ENCODE measurements at regions not wholly inside any gene's neighbourhood (a gene's known extent, or its start where the extent isn't known, plus 50 kb on each side); places are given as distances from the start of the nearest gene placed in this dataset.
A peak's percentile ranks its signal among the peaks of the same experiment; 100 is the strongest.

DNA sequence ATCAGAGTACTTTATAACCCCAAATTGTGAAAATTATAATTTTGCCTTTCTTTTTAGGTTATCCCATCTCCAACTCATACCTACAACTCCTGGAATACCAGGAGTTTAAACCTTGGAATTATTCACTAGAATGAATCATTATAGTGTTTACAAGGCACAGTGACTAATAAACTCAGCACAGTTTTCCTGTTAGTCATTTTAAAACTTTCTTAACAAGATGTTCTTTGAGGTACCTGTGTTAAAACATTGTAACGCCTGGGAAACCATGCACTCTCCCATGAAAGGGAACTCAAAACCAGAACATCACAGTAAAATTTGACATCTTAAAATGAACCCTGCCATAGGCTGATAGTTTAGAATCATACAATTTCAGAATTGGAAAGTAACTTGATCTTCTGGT is 132.4 kb upstream of the OSTN start:
- H3K4me2 ChIP-seq: no peak overlapping the region
- peak; percentile 48; the same call in 1 of the 2 replicates for TF ChIP-seq FOSL2 (IDR thresholded peaks at IDR 0.05; ENCODE audit: borderline replicate concordance, low read depth)
- TF ChIP-seq MXI1 (IDR thresholded peaks at IDR 0.05; ENCODE audit: low read depth, low read length): no peak
- TF ChIP-seq, protein P1, sequence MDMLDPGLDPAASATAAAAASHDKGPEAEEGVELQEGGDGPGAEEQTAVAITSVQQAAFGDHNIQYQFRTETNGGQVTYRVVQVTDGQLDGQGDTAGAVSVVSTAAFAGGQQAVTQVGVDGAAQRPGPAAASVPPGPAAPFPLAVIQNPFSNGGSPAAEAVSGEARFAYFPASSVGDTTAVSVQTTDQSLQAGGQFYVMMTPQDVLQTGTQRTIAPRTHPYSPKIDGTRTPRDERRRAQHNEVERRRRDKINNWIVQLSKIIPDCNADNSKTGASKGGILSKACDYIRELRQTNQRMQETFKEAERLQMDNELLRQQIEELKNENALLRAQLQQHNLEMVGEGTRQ (IDR thresholded peaks at IDR 0.05; ENCODE audit: borderline replicate concordance, low read depth, low read length): no peak
- TF ChIP-seq, protein P2, sequence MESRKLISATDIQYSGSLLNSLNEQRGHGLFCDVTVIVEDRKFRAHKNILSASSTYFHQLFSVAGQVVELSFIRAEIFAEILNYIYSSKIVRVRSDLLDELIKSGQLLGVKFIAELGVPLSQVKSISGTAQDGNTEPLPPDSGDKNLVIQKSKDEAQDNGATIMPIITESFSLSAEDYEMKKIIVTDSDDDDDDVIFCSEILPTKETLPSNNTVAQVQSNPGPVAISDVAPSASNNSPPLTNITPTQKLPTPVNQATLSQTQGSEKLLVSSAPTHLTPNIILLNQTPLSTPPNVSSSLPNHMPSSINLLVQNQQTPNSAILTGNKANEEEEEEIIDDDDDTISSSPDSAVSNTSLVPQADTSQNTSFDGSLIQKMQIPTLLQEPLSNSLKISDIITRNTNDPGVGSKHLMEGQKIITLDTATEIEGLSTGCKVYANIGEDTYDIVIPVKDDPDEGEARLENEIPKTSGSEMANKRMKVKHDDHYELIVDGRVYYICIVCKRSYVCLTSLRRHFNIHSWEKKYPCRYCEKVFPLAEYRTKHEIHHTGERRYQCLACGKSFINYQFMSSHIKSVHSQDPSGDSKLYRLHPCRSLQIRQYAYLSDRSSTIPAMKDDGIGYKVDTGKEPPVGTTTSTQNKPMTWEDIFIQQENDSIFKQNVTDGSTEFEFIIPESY (IDR thresholded peaks at IDR 0.05; ENCODE audit: borderline replicate concordance, low read depth): no peak
- TF ChIP-seq SIN3A (IDR thresholded peaks at IDR 0.05; ENCODE audit: borderline replicate concordance, low read depth, low read length): no peak
- no peak for TF ChIP-seq RXRA (IDR thresholded peaks at IDR 0.05; ENCODE audit: borderline replicate concordance, low read depth)
- TF ChIP-seq EP300 (IDR thresholded peaks at IDR 0.05; ENCODE audit: borderline replicate concordance in 1 of 2, low read depth in 1 of 2, low read length in 1 of 2): no peak
- TF ChIP-seq FOXJ3 (CRISPR knock-in tag; IDR thresholded peaks at IDR 0.05): no peak
- no peaks in the 10 kb centered on the region for H4K20me1 ChIP-seq (ENCODE audit: insufficient read depth)
- no peak overlapping the region for H3K9ac ChIP-seq
- H3K36me3 ChIP-seq (replicated peaks in 1 of 2; ENCODE audit: control insufficient read depth in 1 of 2, insufficient read depth in 2 of 2, low read length in 1 of 2): no peaks in the 10 kb centered on the region
- no peak overlapping the region for H3K27ac ChIP-seq (ENCODE audit: low read depth in 2 of 2, low read length in 1 of 2)
- H3K4me1 ChIP-seq (ENCODE audit: control insufficient read depth in 1 of 2, insufficient read depth in 2 of 2, low read depth in 1 of 2, low read length in 1 of 2): no peaks in the 10 kb centered on the region
- WGBS (ENCODE audit: low lambda C conversion rate): 0% methylated on average over 1 of the region's 1 CpG
- no peak overlapping the region for H3K4me3 ChIP-seq (ENCODE audit: low read depth in 2 of 2, low read length in 1 of 2)
- no peaks in the 10 kb centered on the region for H3K9me3 ChIP-seq
- POLR2A ChIA-PET: no interaction called here
- H3K27me3 ChIP-seq (ENCODE audit: insufficient read depth): no peaks in the 10 kb centered on the region; the same call in 1 of the 2 replicates
- no peaks in the 10 kb centered on the region for H3F3A ChIP-seq (replicated peaks; ENCODE audit: insufficient read depth)
- no peak overlapping the region for H2AFZ ChIP-seq (ENCODE audit: low read depth)
- CTCF ChIA-PET: interaction anchor here (0.7 to 1.6 kb wide), 3 partner anchors 16 to 1388 kb away, joined by 3 to 4 read pairs (median 4); no protein-coding TSS in a partner anchor
- H3K9me2 ChIP-seq: no peaks in the 10 kb centered on the region
- no peak for DNase-seq
- no peaks in the 10 kb centered on the region for H3K79me2 ChIP-seq (ENCODE audit: insufficient read depth)

DNA sequence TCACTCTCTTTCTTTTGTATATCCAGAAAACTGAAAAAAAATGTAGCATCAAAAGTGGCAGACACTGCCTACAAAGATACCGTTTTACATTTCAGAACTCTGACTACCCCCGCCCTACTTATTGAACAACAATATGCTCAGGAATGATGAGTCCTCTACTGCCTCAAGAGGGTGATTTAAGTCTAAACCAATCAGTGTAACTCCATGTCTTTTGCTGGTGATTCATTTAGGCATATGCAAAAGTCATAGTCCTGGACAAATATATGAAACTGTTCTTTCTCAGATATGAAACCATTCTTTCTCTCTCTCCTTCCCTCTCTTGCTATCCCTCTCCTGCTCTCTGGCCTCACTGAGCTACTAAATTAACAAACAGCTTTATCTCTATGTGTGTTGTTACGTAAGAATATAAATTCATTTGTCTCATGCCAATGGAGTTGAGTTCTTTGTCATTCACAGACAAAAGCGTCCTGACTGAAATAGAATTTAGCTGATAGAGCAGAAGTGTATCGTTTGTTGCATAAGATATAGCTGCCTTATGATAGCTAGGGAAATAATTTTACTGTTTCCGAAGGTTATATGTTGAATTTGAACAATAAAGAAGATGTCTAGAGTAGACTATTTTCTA is 133.7 kb upstream of the OSTN start:
- no peaks in the 10 kb centered on the region; the same call in 1 of the 2 replicates for H3K27me3 ChIP-seq (ENCODE audit: insufficient read depth)

More for the DNA sequence above, 133.7 kb upstream of the OSTN start:
- Histone ChIP-seq H3K4me2 (no peak overlapping the region), H3K79me2 (ENCODE audit: insufficient read depth) (no peaks in the 10 kb centered on the region), H3K9ac (no peak overlapping the region), H3K27ac (ENCODE audit: low read depth in 2 of 2, low read length in 1 of 2) (no peak overlapping the region), H3K36me3 (replicated peaks in 1 of 2; ENCODE audit: control insufficient read depth in 1 of 2, insufficient read depth in 2 of 2, low read length in 1 of 2) (no peaks in the 10 kb centered on the region), H3K4me3 (ENCODE audit: low read depth in 2 of 2, low read length in 1 of 2) (no peak overlapping the region), H2AFZ (ENCODE audit: low read depth) (0 out of 2 replicates have a peak overlapping the region, but pooled peaks have one; percentile 44), H3K9me3 (no peaks in the 10 kb centered on the region), H3F3A (replicated peaks; ENCODE audit: insufficient read depth) (no peaks in the 10 kb centered on the region), H3K9me2 (no peaks in the 10 kb centered on the region), H4K20me1 (ENCODE audit: insufficient read depth) (no peaks in the 10 kb centered on the region), H3K4me1 (ENCODE audit: control insufficient read depth in 1 of 2, insufficient read depth in 2 of 2, low read depth in 1 of 2, low read length in 1 of 2) (no peaks in the 10 kb centered on the region)
- WGBS (ENCODE audit: low lambda C conversion rate): 15% methylated on average over 6 of the region's 6 CpGs
- CTCF ChIA-PET: no interaction called here
- DNase-seq: no peak
- POLR2A ChIA-PET: no interaction called here
- TF ChIP-seq, protein P3, sequence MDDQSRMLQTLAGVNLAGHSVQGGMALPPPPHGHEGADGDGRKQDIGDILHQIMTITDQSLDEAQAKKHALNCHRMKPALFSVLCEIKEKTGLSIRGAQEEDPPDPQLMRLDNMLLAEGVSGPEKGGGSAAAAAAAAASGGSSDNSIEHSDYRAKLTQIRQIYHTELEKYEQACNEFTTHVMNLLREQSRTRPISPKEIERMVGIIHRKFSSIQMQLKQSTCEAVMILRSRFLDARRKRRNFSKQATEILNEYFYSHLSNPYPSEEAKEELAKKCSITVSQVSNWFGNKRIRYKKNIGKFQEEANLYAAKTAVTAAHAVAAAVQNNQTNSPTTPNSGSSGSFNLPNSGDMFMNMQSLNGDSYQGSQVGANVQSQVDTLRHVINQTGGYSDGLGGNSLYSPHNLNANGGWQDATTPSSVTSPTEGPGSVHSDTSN (IDR thresholded peaks at IDR 0.05): peak; percentile 31; the same call in 1 of the 2 replicates
- TF ChIP-seq, protein P1 (IDR thresholded peaks at IDR 0.05; ENCODE audit: borderline replicate concordance, low read depth, low read length): no peak
- TF ChIP-seq, protein P4, sequence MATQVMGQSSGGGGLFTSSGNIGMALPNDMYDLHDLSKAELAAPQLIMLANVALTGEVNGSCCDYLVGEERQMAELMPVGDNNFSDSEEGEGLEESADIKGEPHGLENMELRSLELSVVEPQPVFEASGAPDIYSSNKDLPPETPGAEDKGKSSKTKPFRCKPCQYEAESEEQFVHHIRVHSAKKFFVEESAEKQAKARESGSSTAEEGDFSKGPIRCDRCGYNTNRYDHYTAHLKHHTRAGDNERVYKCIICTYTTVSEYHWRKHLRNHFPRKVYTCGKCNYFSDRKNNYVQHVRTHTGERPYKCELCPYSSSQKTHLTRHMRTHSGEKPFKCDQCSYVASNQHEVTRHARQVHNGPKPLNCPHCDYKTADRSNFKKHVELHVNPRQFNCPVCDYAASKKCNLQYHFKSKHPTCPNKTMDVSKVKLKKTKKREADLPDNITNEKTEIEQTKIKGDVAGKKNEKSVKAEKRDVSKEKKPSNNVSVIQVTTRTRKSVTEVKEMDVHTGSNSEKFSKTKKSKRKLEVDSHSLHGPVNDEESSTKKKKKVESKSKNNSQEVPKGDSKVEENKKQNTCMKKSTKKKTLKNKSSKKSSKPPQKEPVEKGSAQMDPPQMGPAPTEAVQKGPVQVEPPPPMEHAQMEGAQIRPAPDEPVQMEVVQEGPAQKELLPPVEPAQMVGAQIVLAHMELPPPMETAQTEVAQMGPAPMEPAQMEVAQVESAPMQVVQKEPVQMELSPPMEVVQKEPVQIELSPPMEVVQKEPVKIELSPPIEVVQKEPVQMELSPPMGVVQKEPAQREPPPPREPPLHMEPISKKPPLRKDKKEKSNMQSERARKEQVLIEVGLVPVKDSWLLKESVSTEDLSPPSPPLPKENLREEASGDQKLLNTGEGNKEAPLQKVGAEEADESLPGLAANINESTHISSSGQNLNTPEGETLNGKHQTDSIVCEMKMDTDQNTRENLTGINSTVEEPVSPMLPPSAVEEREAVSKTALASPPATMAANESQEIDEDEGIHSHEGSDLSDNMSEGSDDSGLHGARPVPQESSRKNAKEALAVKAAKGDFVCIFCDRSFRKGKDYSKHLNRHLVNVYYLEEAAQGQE (IDR thresholded peaks at IDR 0.05; ENCODE audit: low read depth, low read length): no peak
